ENCODE measurements at regions not wholly inside any gene's neighbourhood (a gene's known extent, or its start where the extent isn't known, plus 50 kb on each side); places are given as distances from the start of the nearest gene placed in this dataset.

GRCh38 chr5:40134883-40135520 lies 544.7 kb upstream of the PTGER4 start:
- no peaks in the 10 kb centered on the region for H4K20me1 ChIP-seq (ENCODE audit: insufficient read depth, low read length)
- no peak overlapping the region for H3K4me3 ChIP-seq (ENCODE audit: low read depth, low read length, poor library complexity, severe bottlenecking)
- H3K9me2 ChIP-seq (ENCODE audit: low read depth, low read length): no peaks in the 10 kb centered on the region
- TF ChIP-seq, protein P1, sequence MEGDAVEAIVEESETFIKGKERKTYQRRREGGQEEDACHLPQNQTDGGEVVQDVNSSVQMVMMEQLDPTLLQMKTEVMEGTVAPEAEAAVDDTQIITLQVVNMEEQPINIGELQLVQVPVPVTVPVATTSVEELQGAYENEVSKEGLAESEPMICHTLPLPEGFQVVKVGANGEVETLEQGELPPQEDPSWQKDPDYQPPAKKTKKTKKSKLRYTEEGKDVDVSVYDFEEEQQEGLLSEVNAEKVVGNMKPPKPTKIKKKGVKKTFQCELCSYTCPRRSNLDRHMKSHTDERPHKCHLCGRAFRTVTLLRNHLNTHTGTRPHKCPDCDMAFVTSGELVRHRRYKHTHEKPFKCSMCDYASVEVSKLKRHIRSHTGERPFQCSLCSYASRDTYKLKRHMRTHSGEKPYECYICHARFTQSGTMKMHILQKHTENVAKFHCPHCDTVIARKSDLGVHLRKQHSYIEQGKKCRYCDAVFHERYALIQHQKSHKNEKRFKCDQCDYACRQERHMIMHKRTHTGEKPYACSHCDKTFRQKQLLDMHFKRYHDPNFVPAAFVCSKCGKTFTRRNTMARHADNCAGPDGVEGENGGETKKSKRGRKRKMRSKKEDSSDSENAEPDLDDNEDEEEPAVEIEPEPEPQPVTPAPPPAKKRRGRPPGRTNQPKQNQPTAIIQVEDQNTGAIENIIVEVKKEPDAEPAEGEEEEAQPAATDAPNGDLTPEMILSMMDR (IDR thresholded peaks at IDR 0.05; ENCODE audit: low read length): no peak
- TF ChIP-seq EZH2 (IDR thresholded peaks at IDR 0.05; ENCODE audit: borderline replicate concordance, low read length): no peak
- H3K79me2 ChIP-seq (ENCODE audit: insufficient read depth, low read length): no peaks in the 10 kb centered on the region
- H3K9me3 ChIP-seq (ENCODE audit: low read length): no peaks in the 10 kb centered on the region
- H3K27ac ChIP-seq (ENCODE audit: low read depth, low read length, poor library complexity, severe bottlenecking): no peak overlapping the region
- H3K4me2 ChIP-seq (ENCODE audit: low read length): no peak overlapping the region
- no peaks in the 10 kb centered on the region for H3K36me3 ChIP-seq (ENCODE audit: insufficient read depth, low read length)
- no peaks in the 10 kb centered on the region for H3K27me3 ChIP-seq (ENCODE audit: insufficient read depth, low read length)
- no peak overlapping the region for H2AFZ ChIP-seq (ENCODE audit: low read length)
- no peaks in the 10 kb centered on the region for H3K4me1 ChIP-seq (ENCODE audit: insufficient read depth, low read length, severe bottlenecking)
- no peaks in the 10 kb centered on the region for H3F3A ChIP-seq (ENCODE audit: insufficient read depth, low read length)
- no peak overlapping the region for H3K9ac ChIP-seq (ENCODE audit: low read length)

GRCh38 chr5:40124367-40124766 lies 555.3 kb upstream of the PTGER4 start:
- H3K4me2 ChIP-seq (ENCODE audit: low read length): no peak overlapping the region
- TF ChIP-seq, protein P1 (IDR thresholded peaks at IDR 0.05; ENCODE audit: low read length): no peak
- TF ChIP-seq EZH2 (IDR thresholded peaks at IDR 0.05; ENCODE audit: borderline replicate concordance, low read length): no peak
- H3K9me2 ChIP-seq (ENCODE audit: low read depth, low read length): no peaks in the 10 kb centered on the region
- H3K9ac ChIP-seq (ENCODE audit: low read length): no peak overlapping the region
- no peaks in the 10 kb centered on the region for H3K79me2 ChIP-seq (ENCODE audit: insufficient read depth, low read length)
- no peak overlapping the region for H3K4me3 ChIP-seq (ENCODE audit: low read depth, low read length, poor library complexity, severe bottlenecking)
- H2AFZ ChIP-seq (ENCODE audit: low read length): no peak overlapping the region
- H3K9me3 ChIP-seq (ENCODE audit: low read length): peaks cover 4% of the 10 kb centered on the region; the same call in 1 of the 2 replicates
- no peak overlapping the region for H3K27ac ChIP-seq (ENCODE audit: low read depth, low read length, poor library complexity, severe bottlenecking)
- H4K20me1 ChIP-seq (ENCODE audit: insufficient read depth, low read length): no peaks in the 10 kb centered on the region
- no peaks in the 10 kb centered on the region for H3K27me3 ChIP-seq (ENCODE audit: insufficient read depth, low read length)
- no peaks in the 10 kb centered on the region for H3F3A ChIP-seq (ENCODE audit: insufficient read depth, low read length)
- H3K4me1 ChIP-seq (ENCODE audit: insufficient read depth, low read length, severe bottlenecking): no peaks in the 10 kb centered on the region
- H3K36me3 ChIP-seq (ENCODE audit: insufficient read depth, low read length): no peaks in the 10 kb centered on the region

DNA sequence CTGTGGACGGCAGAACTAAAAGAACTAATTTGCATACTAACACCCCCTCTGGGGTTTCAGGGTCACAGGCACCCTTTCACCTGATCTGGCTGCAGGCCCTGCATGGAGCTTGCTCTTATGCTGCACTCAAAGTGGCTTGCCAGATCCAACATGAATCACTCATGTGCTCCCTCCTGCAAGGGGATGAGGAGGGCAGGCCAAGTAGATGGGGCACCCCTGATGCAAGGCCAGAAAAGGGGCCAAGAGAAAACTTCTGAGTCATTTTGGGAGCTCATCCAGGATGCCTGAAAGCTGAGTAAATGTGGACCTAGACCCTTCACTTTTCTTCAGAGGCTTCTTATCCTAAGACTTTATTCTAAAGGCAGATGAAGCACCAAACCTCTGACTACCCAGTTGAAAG lies 558.5 kb upstream of the PTGER4 start:
- no peaks in the 10 kb centered on the region for H3K79me2 ChIP-seq (ENCODE audit: insufficient read depth, low read length)
- H3K9ac ChIP-seq (ENCODE audit: low read length): no peak overlapping the region
- peaks cover 4% of the 10 kb centered on the region; the same call in 1 of the 2 replicates for H3K9me3 ChIP-seq (ENCODE audit: low read length)
- no peaks in the 10 kb centered on the region for H3K4me1 ChIP-seq (ENCODE audit: insufficient read depth, low read length, severe bottlenecking)
- H3K4me2 ChIP-seq (ENCODE audit: low read length): no peak overlapping the region
- no peaks in the 10 kb centered on the region for H3K9me2 ChIP-seq (ENCODE audit: low read depth, low read length)
- H3K36me3 ChIP-seq (ENCODE audit: insufficient read depth, low read length): no peaks in the 10 kb centered on the region
- TF ChIP-seq, protein P1 (IDR thresholded peaks at IDR 0.05; ENCODE audit: low read length): no peak
- TF ChIP-seq EZH2 (IDR thresholded peaks at IDR 0.05; ENCODE audit: borderline replicate concordance, low read length): no peak
- no peak overlapping the region for H3K27ac ChIP-seq (ENCODE audit: low read depth, low read length, poor library complexity, severe bottlenecking)
- H3K4me3 ChIP-seq (ENCODE audit: low read depth, low read length, poor library complexity, severe bottlenecking): no peak overlapping the region
- H4K20me1 ChIP-seq (ENCODE audit: insufficient read depth, low read length): no peaks in the 10 kb centered on the region
- no peaks in the 10 kb centered on the region for H3K27me3 ChIP-seq (ENCODE audit: insufficient read depth, low read length)
- H3F3A ChIP-seq (ENCODE audit: insufficient read depth, low read length): no peaks in the 10 kb centered on the region
- H2AFZ ChIP-seq (ENCODE audit: low read length): no peak overlapping the region
